ENCODE measurements at regions not wholly inside any gene's neighbourhood (a gene's known extent, or its start where the extent isn't known, plus 50 kb on each side); places are given as distances from the start of the nearest gene placed in this dataset.

DNA sequence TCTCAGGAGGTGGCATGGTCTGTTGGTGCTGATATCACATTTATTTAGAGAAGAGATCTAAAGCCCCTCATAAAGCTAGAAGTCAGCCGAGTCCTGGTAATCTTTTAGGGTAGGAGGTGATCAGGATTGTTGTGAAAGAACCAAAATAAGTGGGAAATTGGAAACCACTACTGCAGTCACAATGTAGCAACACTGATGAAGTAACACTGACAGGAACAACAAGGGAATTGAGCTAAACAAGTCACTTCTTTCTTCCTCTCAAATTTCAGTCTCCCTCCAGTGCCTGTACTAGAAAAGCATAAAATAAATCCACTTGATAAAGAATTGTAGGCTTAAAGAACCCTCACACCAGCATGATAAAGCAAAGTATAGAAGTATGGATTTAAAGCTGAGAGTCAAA is 1509.0 kb downstream of the GRIK2 start:
- TF ChIP-seq TCF12 (IDR thresholded peaks at IDR 0.05; ENCODE audit: low read depth) = no peak
- no peak for TF ChIP-seq TAF1 (IDR thresholded peaks at IDR 0.05; ENCODE audit: low read depth)
- no peak for TF ChIP-seq EGR1 (IDR thresholded peaks at IDR 0.05)
- TF ChIP-seq, protein P1, sequence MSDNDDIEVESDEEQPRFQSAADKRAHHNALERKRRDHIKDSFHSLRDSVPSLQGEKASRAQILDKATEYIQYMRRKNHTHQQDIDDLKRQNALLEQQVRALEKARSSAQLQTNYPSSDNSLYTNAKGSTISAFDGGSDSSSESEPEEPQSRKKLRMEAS (IDR thresholded peaks at IDR 0.05) = no peak
- no peak for TF ChIP-seq FOXM1 (IDR thresholded peaks at IDR 0.05; ENCODE audit: borderline replicate concordance, low read depth)
- TF ChIP-seq TEAD4 (IDR thresholded peaks at IDR 0.05) = no peak
- no peak for TF ChIP-seq EP300 (IDR thresholded peaks at IDR 0.05; ENCODE audit: borderline replicate concordance)

Data from Ishikawa (cell line).